ENCODE measurements at regions not wholly inside any gene's neighbourhood (a gene's known extent, or its start where the extent isn't known, plus 50 kb on each side); places are given as distances from the start of the nearest gene placed in this dataset.
"Not testable (repeated sequence)": the region's sequence is repeated elsewhere in the genome, so short reads cannot be mapped to it uniquely, and the experiment has no call there.

DNA sequence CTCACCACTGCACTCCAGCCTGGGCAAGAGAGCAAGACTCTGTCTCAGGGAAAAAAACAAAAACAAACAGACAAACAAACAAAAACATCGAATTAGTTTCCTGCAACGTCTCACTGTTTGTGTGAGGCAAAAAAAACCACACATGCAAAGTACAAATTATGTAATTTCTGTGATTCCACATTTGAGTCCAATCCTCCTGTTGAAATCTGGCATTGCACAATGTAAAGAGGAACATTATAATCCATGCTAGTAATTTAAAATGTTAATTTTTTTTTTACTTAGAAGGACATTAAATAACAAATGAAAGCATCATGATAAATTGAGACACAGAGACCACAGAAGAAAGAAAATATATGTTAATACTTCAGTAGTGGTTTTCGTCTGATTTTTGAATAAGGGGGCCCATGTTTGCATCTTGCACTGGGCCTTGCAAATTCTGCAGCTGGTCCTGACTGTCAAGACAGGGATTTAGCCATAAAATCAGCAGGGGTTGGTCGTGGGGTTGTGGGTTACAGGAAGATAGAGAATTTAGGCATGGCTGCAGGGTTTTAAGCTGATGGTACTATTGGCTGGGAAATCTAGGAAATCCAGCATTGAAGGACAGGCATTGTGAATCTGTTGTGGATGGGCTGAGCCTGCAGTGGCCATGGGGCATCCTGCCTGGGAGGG lies 102.6 kb upstream of the ALDH3B2 start:
- no peak for DNase-seq (ENCODE audit: low read depth in 2 of 2)

DNA sequence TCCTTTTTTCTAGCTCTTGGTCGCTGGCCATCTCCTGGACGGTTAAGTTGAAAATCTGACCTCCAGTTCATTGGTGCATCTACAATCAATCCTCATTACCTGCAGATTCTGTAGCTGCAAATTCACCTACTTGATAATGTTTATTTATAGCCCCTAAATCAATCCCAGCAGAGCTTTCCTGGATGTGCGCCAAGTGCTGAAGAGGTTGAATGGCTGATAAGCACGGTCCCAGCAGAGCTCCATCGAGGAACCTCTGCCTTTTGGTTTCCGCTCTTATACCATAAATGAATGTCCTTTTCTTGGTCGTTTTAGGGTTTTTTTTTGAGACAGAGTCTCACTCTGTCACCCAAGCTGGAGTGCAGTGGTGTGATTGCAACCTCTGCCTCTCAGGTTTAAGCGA lies 99.8 kb upstream of the ALDH3B2 start:
- not testable (repeated sequence) for DNase-seq (ENCODE audit: low read depth in 2 of 2)

DNA sequence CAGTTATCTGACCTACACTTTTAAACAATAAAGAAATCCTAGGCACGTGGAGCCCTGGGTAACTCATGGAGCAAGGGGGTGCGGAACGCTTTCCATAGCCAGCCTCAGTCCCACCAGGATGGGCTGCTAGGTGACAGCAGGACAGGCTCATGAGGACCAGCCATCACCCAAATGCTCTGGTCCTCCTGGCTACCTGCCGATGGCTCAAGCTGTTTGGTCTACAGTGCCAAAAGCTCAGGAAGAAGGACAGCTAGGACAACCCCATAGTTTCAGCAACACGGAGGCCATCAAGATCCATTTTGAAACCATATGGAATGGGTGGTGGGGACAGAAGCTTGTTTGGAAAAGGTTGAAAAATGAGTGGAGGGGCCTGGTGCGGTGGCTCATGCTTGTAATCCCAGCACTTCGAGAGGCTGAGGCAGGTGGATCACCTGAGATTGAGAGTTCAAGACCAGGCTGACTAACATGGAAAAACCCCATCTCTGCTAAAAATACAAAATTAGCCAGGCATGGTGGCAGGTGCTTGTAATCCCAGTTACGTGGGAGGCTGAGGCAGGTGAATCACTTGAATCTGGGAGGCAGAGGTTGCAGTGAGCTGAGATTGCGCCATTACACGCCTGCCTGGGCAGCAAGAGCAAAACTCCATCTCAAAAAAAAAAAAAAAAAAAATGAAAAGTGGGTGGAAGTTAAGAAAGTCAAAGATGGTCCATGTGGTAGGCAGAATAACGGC lies 93.7 kb upstream of the ALDH3B2 start:
- DNase-seq (ENCODE audit: low read depth in 2 of 2) = not testable (repeated sequence)

GRCh38 chr11:67761211-67761610 lies 86.8 kb upstream of the ALDH3B2 start:
- not testable (repeated sequence) for DNase-seq (ENCODE audit: low read depth in 2 of 2)

DNA sequence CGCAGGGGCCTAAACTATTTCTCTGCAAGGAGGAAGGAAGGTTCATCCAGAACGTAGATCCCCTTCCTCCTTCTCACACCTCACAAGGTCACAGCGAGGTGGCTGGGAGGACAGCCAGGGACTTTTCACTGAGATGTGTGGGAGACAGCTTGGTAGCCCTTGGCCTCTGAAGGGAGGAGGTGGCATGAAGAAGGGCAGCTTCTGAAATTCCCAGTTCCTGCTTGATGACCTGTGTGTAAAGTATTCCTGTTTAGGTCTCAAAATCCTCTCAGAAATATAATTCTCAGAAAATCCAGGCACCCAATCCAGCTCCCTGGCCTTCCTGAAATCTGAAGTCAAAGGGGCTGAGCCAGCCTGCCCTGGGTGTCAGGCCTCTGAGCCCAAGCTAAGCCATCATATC lies 84.9 kb upstream of the ALDH3B2 start:
- DNase-seq (ENCODE audit: low read depth in 2 of 2) = not testable (repeated sequence)

DNA sequence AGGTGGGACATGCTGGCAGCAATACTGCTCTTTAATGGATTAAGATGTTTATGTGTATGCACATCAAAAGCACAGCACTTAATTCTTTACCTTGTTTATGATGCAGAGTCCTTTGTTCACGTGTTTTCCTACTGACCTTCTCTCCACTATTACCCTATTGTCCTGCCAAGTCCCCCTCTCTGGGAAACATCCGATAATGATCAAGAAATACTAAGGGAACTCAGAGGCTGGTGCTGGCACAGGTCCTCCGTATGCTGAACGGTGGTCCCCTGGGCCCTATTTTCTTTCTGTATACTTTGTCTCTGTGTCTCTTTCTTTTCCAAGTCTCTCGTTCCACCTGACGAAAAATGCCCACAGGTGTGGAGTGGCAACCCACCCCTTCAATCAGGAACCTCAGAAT lies 84.0 kb upstream of the ALDH3B2 start:
- not testable (repeated sequence) for DNase-seq (ENCODE audit: low read depth in 2 of 2)

- not testable (repeated sequence) for DNase-seq (ENCODE audit: low read depth in 2 of 2)
Measured at GRCh38 chr11:67758009-67758408, 83.6 kb upstream of the ALDH3B2 start.

DNA sequence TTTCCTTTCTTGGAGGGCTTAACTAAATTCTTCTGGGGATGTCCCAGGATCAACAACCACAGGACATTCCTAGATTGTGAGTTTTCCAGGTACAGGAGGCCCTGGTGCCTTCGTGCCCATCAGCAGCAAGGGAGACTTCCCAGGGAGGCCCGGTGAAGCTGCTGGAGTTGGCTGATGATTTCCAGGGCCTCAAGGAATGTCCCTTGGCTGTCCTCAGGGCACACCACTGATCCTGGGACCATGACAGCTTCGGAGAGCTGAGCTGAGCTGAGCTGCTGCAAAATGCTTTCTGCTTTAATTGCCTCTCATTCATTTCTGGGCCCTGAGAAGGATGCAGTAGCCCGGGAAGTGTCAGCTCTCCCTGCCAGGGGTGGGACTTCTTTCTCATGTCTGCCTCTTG lies 79.4 kb upstream of the ALDH3B2 start:
- DNase-seq (ENCODE audit: low read depth in 2 of 2) = not testable (repeated sequence)

GRCh38 chr11:67745181-67745726 lies 70.8 kb upstream of the ALDH3B2 start:
- no peak for DNase-seq (ENCODE audit: low read depth in 2 of 2)

DNA sequence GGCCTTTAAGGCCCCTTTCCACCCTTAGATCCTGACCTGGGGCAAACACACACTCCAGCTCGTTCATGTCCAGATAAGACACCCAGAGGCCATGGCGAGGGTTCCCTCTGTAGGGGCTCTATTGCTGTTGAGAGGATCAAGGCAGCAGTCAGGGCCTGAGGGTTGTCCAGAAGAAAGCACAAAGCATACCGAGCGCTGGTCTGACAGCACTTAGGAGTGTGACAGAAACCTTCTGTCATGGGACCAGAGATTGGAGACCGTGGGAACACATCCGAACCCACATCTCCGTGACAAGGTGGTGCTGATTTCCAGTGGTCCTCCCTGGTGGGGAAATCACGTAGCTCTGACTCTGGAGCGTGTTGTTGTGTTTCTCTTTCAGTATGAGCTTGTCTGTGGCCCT lies 69.8 kb upstream of the ALDH3B2 start:
- not testable (repeated sequence) for DNase-seq (ENCODE audit: low read depth in 2 of 2)

DNA sequence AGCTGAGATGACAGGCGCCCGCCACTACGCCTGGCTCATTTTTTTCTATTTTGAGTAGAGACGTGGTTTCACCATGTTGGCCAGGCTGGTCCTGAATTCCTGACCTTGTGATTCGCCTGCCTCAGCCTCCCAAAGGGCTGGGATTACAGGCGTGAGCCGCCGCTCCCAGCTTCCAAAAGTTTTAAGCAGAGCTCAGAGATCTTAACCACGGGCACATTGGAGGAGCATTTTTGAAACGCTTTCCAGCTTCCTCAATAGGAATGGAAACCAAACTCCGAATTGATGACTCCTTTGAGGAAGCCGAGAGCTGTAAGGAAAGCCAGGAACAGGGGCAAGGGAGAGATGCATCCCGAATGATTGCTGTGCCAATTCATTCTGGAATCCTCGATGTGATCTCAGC lies 63.8 kb upstream of the ALDH3B2 start:
- DNase-seq (ENCODE audit: low read depth in 2 of 2) = not testable (repeated sequence)

- DNase-seq (ENCODE audit: low read depth in 2 of 2) = not testable (repeated sequence)
Measured at GRCh38 chr11:67737562-67738080, 63.2 kb upstream of the ALDH3B2 start.

DNA sequence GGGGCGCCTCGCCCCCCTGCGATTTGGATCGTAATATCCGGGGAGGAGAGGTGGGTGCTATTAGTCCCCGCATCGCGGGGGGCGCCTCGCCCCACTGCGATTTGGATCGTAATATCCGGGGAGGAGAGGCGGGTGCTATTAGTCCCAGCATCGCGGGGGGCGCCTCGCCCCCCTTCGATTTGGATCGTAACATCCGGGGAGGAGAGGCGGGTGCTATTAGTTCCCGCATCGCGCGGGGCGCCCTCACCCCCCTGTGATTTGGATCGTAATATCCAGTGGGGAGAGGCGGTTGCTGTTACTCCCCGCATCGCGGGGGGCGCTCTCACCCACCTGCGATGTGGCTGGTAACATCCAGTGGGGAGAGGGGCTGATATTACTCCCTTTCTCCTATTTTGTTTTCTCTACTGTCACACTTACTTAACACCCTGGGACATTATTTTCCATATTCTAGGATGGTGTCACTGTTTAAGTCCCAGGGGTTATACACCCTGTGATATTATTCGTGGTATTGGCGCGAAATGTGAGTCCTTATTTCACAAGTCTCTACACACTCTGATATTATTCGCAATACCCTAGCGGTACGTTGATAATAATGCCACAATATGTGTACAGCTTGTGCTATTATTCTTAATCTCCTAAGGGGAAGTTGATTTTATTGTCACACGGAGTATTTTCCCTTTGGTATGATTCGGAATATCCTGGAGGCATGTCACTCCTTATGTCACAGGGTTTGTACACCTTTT lies 57.8 kb upstream of the ALDH3B2 start:
- peak in 1 of 2 donors; percentile 24 for DNase-seq (ENCODE audit: low read depth in 2 of 2)

DNA sequence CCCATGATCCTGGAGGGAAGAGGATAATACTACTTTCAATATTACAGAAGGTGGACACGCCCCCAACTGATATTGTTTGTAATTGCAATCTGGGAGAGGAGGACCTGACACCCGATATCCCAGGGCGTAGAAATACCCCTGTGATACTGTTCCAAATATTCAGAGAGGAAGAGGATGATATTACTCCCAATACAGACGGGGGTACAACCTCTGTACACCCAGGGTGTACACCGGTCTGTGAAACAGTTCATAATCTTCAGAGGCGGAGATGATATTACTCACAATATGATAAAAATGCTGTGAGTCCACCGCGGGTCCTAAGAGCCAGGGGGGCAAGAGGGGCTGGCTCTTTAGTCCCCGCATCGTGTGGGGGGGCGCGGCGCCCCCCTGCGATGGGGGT lies 57.2 kb upstream of the ALDH3B2 start:
- DNase-seq (ENCODE audit: low read depth in 2 of 2) = no peak

DNA sequence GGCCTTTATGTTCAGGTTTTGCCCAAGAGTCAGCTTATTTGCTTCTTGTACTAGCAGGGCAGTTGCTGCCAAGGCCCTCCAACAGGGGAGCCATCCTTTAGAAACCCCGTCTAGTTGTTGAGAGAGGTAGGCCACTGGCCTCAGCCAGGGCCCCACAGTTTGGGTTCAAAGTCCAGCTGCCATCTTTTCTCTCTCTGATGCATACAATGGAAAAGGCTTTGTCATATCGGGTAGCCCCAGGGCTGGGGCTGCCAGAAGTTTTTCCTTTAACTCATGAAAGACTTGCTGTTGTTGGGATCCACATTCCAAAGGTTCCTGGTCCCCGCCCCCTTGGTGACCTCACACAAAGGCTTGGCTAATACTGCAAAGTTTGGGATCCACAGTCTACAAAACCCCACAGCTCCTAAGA lies 53.7 kb upstream of the ALDH3B2 start:
- not testable (repeated sequence) for DNase-seq (ENCODE audit: low read depth in 2 of 2)

- DNase-seq (ENCODE audit: low read depth in 2 of 2) = not testable (repeated sequence)
Measured at GRCh38 chr11:67727066-67728040, 52.9 kb upstream of the ALDH3B2 start.
